ENCODE measurements at regions not wholly inside any gene's neighbourhood (a gene's known extent, or its start where the extent isn't known, plus 50 kb on each side); places are given as distances from the start of the nearest gene placed in this dataset.

DNA sequence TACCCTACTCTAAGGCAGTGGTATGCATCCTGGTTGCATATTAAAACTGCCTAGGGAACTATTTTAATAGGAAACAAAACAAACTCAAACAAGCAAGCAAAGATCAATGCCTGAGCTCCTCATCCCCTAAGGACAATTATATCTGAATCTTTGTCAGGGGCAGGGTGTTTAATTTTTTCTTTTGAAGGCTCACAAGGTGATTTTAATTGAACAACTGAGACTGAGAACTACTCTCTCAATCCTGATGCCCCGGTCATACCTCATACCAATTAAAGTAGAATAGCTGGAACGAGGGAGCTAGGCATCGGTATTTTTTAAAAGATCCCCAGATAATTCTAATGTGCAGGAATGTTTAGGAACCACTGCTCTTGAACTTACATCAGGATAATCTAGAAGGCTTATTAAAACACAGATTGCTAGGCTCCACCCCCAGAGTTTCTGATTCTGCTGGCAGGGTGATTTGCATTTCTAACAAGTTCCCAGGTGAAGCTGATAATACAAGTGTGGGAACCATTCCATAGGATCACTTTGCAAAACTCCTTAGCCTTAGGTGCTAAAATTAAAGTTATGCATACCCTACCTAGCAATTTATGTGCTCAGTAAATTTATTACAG is 416.5 kb downstream of the GUCY1A2 start:
- Histone ChIP-seq H3K4me3 (no peak overlapping the region), H3K27me3 (replicated peaks; ENCODE audit: insufficient read depth) (no peaks in the 10 kb centered on the region), H3K36me3 (no peaks in the 10 kb centered on the region), H3K4me1 (ENCODE audit: control insufficient read depth in 1 of 2, low read depth in 2 of 2) (no peaks in the 10 kb centered on the region), H3K27ac (no peak overlapping the region), H3K9me3 (no peaks in the 10 kb centered on the region)
- DNase-seq (ENCODE audit: low spot score) = no peak
- no peak for ATAC-seq (ENCODE audit: insufficient number of reproducible peaks, low FRiP score, low read depth)
- TF ChIP-seq, protein P1, sequence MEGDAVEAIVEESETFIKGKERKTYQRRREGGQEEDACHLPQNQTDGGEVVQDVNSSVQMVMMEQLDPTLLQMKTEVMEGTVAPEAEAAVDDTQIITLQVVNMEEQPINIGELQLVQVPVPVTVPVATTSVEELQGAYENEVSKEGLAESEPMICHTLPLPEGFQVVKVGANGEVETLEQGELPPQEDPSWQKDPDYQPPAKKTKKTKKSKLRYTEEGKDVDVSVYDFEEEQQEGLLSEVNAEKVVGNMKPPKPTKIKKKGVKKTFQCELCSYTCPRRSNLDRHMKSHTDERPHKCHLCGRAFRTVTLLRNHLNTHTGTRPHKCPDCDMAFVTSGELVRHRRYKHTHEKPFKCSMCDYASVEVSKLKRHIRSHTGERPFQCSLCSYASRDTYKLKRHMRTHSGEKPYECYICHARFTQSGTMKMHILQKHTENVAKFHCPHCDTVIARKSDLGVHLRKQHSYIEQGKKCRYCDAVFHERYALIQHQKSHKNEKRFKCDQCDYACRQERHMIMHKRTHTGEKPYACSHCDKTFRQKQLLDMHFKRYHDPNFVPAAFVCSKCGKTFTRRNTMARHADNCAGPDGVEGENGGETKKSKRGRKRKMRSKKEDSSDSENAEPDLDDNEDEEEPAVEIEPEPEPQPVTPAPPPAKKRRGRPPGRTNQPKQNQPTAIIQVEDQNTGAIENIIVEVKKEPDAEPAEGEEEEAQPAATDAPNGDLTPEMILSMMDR (IDR thresholded peaks at IDR 0.05) = no peak

DNA sequence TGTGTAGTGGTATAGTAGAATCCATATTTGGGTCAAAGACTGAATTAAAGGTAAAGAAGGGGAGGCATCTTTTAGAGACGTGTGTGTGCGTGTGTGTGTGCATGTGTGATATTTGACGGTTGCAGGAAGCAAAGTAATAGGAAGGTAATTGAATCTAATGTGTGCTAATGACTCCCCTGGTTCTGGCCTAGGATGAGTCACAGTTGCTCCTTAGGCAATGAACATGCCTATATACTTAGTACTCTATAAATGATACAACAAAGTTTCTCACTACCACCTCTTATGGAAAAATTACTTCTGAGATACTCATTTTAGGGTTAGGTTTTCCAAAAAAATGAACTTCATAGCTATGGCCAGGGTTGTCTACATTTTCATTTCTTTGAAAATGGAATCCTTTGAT is 409.6 kb downstream of the GUCY1A2 start:
- Histone ChIP-seq H3K9me3 (no peaks in the 10 kb centered on the region), H3K4me1 (ENCODE audit: control insufficient read depth in 1 of 2, low read depth in 2 of 2) (no peaks in the 10 kb centered on the region), H3K4me3 (no peak overlapping the region), H3K27me3 (replicated peaks; ENCODE audit: insufficient read depth) (no peaks in the 10 kb centered on the region), H3K27ac (no peak overlapping the region), H3K36me3 (no peaks in the 10 kb centered on the region)
- TF ChIP-seq, protein P1 (IDR thresholded peaks at IDR 0.05) = no peak
- DNase-seq (ENCODE audit: low spot score) (no peak), ATAC-seq (ENCODE audit: insufficient number of reproducible peaks, low FRiP score, low read depth) (no peak)

DNA sequence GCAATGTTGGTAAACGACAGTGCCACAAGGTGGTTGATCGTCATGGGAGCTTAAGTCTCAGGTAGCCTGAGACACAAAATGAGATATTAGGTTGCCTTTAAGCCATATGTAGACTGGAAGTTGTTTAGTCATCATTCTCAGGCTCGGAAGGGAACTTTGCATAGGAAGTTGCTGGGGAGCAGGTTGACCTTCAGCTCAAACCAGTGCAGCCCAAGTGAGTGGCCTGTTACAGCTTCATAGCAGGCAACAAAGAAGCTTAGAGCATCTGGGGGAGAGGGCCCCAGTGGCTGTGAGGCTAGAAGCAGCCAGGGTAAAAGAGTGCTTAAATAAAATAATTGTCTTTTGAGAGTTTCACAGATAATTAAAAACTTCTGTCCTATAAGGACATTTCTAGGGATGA is 404.0 kb downstream of the GUCY1A2 start:
- H3K36me3 ChIP-seq = no peaks in the 10 kb centered on the region
- ATAC-seq (ENCODE audit: insufficient number of reproducible peaks, low FRiP score, low read depth) = no peak
- H3K27me3 ChIP-seq (replicated peaks; ENCODE audit: insufficient read depth) = no peaks in the 10 kb centered on the region

DNA sequence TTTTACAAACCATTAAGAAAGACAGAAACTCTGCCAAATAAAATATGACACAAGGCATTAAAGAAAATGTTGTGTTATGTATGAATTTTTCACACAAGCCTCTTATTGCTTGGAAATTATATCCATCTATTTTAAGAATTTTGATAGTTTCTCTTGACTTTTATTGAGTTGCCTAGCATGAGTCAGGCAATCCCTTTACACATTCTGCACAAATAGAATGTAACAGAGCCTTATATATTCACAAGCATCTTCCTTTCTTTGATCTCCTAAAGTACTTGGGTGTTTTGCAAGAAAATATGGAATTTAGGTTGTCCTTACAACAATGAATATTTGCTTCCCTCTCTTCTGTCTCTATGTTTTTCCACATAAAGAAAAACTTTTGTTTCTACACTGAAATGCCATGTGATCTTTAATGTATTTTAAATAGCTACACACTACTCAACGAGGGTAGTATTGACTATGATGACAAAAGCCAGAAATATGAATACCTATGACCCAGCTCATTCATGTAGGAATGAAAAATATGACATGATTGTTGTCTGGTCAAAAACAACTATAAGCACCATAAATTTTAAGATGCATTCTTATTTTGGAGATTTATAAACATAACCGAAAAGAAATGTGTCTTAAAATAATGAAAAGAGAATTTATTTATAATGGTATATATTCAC is 398.8 kb downstream of the GUCY1A2 start:
- H3K9me3 ChIP-seq = no peaks in the 10 kb centered on the region
- H3K27me3 ChIP-seq (replicated peaks; ENCODE audit: insufficient read depth) = no peaks in the 10 kb centered on the region
- TF ChIP-seq, protein P1 (IDR thresholded peaks at IDR 0.05) = no peak
- ATAC-seq (ENCODE audit: insufficient number of reproducible peaks, low FRiP score, low read depth) = no peak
- no peaks in the 10 kb centered on the region for H3K4me1 ChIP-seq (ENCODE audit: control insufficient read depth in 1 of 2, low read depth in 2 of 2)
- H3K36me3 ChIP-seq = no peaks in the 10 kb centered on the region
- H3K4me3 ChIP-seq = no peak overlapping the region
- H3K27ac ChIP-seq = no peak overlapping the region
- no peak for DNase-seq (ENCODE audit: low spot score)

More for the DNA sequence above, 404.0 kb downstream of the GUCY1A2 start:
- Histone ChIP-seq H3K9me3 (no peaks in the 10 kb centered on the region), H3K27ac (no peak overlapping the region), H3K4me3 (no peak overlapping the region), H3K4me1 (ENCODE audit: control insufficient read depth in 1 of 2, low read depth in 2 of 2) (no peaks in the 10 kb centered on the region)
- TF ChIP-seq, protein P1 (IDR thresholded peaks at IDR 0.05) = no peak
- no peak for DNase-seq (ENCODE audit: low spot score)

DNA sequence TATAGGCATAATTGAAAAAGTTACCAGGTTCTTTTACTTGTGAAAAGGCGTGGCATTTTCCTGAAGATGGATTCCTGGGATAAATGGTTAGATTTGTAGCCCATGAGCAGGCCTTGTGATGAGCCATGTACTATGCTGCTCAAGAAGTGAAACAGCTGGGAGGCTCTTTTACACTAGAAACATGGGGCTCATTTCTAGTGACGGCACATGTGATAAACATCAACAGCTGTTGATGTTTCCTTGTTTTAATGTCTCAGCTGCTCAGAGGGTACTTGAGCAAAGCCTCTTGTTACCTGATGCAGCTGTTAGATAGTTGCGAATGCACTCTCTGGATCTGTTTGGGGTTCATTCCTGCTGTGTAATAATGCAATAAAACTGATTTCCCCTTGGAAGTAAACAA is 396.8 kb downstream of the GUCY1A2 start:
- Histone ChIP-seq H3K9me3 (no peaks in the 10 kb centered on the region), H3K27me3 (replicated peaks; ENCODE audit: insufficient read depth) (no peaks in the 10 kb centered on the region), H3K36me3 (no peaks in the 10 kb centered on the region), H3K4me1 (ENCODE audit: control insufficient read depth in 1 of 2, low read depth in 2 of 2) (no peaks in the 10 kb centered on the region), H3K4me3 (no peak overlapping the region), H3K27ac (no peak overlapping the region)
- TF ChIP-seq, protein P1 (IDR thresholded peaks at IDR 0.05) = no peak
- DNase-seq (ENCODE audit: low spot score) = no peak
- no peak for ATAC-seq (ENCODE audit: insufficient number of reproducible peaks, low FRiP score, low read depth)
